Activated CD4-positive, alpha-beta T cell treated with anti-CD3 and anti-CD28 coated beads, Interleukin-2, amount 50 U/mL, for 48 hours (primary cell): ENCODE measurements at regions not wholly inside any gene's neighbourhood (a gene's known extent, or its start where the extent isn't known, plus 50 kb on each side); places are given as distances from the start of the nearest gene placed in this dataset.

Source experiments
- DNase-seq, 2 experiments: peaks; one replicate each; pipeline ENCODE4 v3.0.0-alpha.2; 2020

- DNase-seq: no peak
These were observed 423.9 kb upstream of the ADGRL4 start for GRCh38 chr1:79430437-79430836.

- DNase-seq: no peak
These were observed 416.2 kb upstream of the ADGRL4 start for GRCh38 chr1:79422726-79423125.

GRCh38 chr1:79398501-79398900 is 392.0 kb upstream of the ADGRL4 start:
- no peak for DNase-seq

- DNase-seq: no peak
These were observed 390.4 kb upstream of the ADGRL4 start for GRCh38 chr1:79396901-79397300.

- DNase-seq: no peak
These were observed 382.3 kb upstream of the ADGRL4 start for GRCh38 chr1:79388694-79389361.

- DNase-seq: no peak
These were observed 380.2 kb upstream of the ADGRL4 start for GRCh38 chr1:79386730-79387129.

- DNase-seq: no peak
These were observed 373.5 kb upstream of the ADGRL4 start for GRCh38 chr1:79380078-79380477.

GRCh38 chr1:79376106-79376505 is 369.6 kb upstream of the ADGRL4 start:
- DNase-seq: no peak

GRCh38 chr1:79375352-79375751 is 368.8 kb upstream of the ADGRL4 start:
- DNase-seq: no peak

GRCh38 chr1:79374397-79374796 is 367.9 kb upstream of the ADGRL4 start:
- no peak for DNase-seq

- DNase-seq: no peak
These were observed 367.1 kb upstream of the ADGRL4 start for GRCh38 chr1:79373481-79374125.

- no peak for DNase-seq
These were observed 365.3 kb upstream of the ADGRL4 start for GRCh38 chr1:79371802-79372201.

- DNase-seq: no peak
These were observed 362.6 kb upstream of the ADGRL4 start for GRCh38 chr1:79369091-79369490.

GRCh38 chr1:79364896-79365295 is 358.4 kb upstream of the ADGRL4 start:
- no peak for DNase-seq

GRCh38 chr1:79363430-79363829 is 356.9 kb upstream of the ADGRL4 start:
- no peak for DNase-seq

- no peak for DNase-seq
These were observed 355.9 kb upstream of the ADGRL4 start for GRCh38 chr1:79362470-79362869.

- DNase-seq: no peak
These were observed 348.6 kb upstream of the ADGRL4 start for GRCh38 chr1:79355090-79355489.

GRCh38 chr1:79353224-79353623 is 346.7 kb upstream of the ADGRL4 start:
- peak in 1 of 2 experiments; percentile 3 for DNase-seq

GRCh38 chr1:79326875-79327274 is 320.3 kb upstream of the ADGRL4 start:
- DNase-seq: no peak

GRCh38 chr1:79325705-79326104 is 319.2 kb upstream of the ADGRL4 start:
- no peak for DNase-seq

- DNase-seq: no peak
These were observed 318.6 kb upstream of the ADGRL4 start for GRCh38 chr1:79325126-79325525.

- DNase-seq: no peak
These were observed 316.9 kb upstream of the ADGRL4 start for GRCh38 chr1:79323239-79324025.

GRCh38 chr1:79322511-79323027 is 316.0 kb upstream of the ADGRL4 start:
- DNase-seq: no peak

- no peak for DNase-seq
These were observed 305.9 kb upstream of the ADGRL4 start for GRCh38 chr1:79312438-79312837.
